GM18861 (cell line): ENCODE measurements at regions not wholly inside any gene's neighbourhood (a gene's known extent, or its start where the extent isn't known, plus 50 kb on each side); places are given as distances from the start of the nearest gene placed in this dataset.

ENCODE experiments used
- ATAC-seq: cut with Tn5 transposase; IDR thresholded peaks from one replicate; pipeline ENCODE4 v1.9.1; 2021; ENCODE audit not compliant: unreplicated experiment

- no peak for ATAC-seq
Observed at GRCh38 chr21:17987382-17988101, 168.4 kb upstream of the C21orf91 start.

- no peak for ATAC-seq
Observed at GRCh38 chr21:17981060-17981740, 162.0 kb upstream of the C21orf91 start.

- no peak for ATAC-seq
Observed at GRCh38 chr21:17979763-17980162, 160.6 kb upstream of the C21orf91 start.

GRCh38 chr21:17978895-17979294 lies 159.7 kb upstream of the C21orf91 start:
- no peak for ATAC-seq

- ATAC-seq, result no peak
Observed at GRCh38 chr21:17976691-17977090, 157.5 kb upstream of the C21orf91 start.

GRCh38 chr21:17976139-17976538 lies 157.0 kb upstream of the C21orf91 start:
- ATAC-seq, result no peak

- ATAC-seq, result no peak
Observed at GRCh38 chr21:17967319-17967718, 148.2 kb upstream of the C21orf91 start.

GRCh38 chr21:17964716-17965115 lies 145.6 kb upstream of the C21orf91 start:
- no peak for ATAC-seq

- no peak for ATAC-seq
Observed at GRCh38 chr21:17964199-17964598, 145.0 kb upstream of the C21orf91 start.

GRCh38 chr21:17950591-17950990 lies 131.4 kb upstream of the C21orf91 start:
- ATAC-seq, result no peak

- no peak for ATAC-seq
Observed at GRCh38 chr21:17949421-17949820, 130.3 kb upstream of the C21orf91 start.

GRCh38 chr21:17947531-17947930 lies 128.4 kb upstream of the C21orf91 start:
- ATAC-seq, result no peak

GRCh38 chr21:17931080-17931479 lies 111.9 kb upstream of the C21orf91 start:
- ATAC-seq, result no peak

GRCh38 chr21:17930093-17930492 lies 110.9 kb upstream of the C21orf91 start:
- ATAC-seq, result no peak

- no peak for ATAC-seq
Observed at GRCh38 chr21:17929510-17929909, 110.4 kb upstream of the C21orf91 start.

- no peak for ATAC-seq
Observed at GRCh38 chr21:17925899-17926298, 106.7 kb upstream of the C21orf91 start.

GRCh38 chr21:17925000-17925610 lies 105.9 kb upstream of the C21orf91 start:
- peak; percentile 94 for ATAC-seq

GRCh38 chr21:17921579-17922530 lies 102.7 kb upstream of the C21orf91 start:
- no peak for ATAC-seq

- no peak for ATAC-seq
Observed at GRCh38 chr21:17915976-17916375, 96.8 kb upstream of the C21orf91 start.

GRCh38 chr21:17911628-17912027 lies 92.5 kb upstream of the C21orf91 start:
- ATAC-seq, result no peak
